CD4-positive, alpha-beta T cell treated with Interleukin-15 for 1 hour (primary cell): ENCODE measurements at regions not wholly inside any gene's neighbourhood (a gene's known extent, or its start where the extent isn't known, plus 50 kb on each side); places are given as distances from the start of the nearest gene placed in this dataset.
"Not testable (repeated sequence)": the region's sequence is repeated elsewhere in the genome, so short reads cannot be mapped to it uniquely, and the experiment has no call there.

Experiments
- DNase-seq: peaks from one replicate; pipeline ENCODE4 v3.0.0-alpha.2; 2020

DNA sequence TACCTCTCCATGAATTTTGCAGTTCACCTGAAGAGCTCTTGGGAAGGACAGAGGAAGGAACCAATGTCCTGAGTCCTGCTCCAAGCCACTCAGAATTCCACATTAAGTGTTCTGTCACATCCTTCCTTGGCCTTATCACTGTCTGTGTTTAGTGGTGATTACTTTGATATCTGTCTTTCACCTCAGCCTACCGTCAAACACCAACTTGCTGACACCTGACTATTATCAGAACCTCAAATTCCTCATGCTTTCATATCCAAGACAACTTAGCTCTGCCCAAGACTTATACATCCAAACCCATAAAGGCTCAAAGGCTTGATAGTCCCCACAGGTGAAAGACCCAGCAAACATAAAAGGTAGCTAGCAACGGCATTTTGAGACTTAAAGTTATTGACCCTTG is 280.0 kb downstream of the MEX3B start:
- DNase-seq = no peak

DNA sequence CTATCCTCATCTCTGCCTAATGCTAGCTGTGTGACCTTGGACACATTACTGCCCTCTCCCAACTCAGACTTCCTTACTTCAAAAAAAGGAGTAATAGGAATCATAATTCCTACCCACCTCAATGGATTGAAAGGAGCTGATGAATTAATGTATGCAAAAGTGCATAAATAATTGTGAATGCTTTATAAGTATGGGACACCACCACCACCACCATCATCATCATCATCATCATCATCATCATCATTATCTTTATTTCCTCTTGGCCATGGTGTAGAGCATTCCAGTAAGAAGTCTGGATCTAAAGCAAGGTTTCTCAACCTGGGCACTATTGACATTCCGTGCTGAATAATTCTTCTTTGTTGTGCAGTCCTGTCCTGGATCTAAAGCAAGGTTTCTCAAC is 282.5 kb downstream of the MEX3B start:
- DNase-seq = no peak

DNA sequence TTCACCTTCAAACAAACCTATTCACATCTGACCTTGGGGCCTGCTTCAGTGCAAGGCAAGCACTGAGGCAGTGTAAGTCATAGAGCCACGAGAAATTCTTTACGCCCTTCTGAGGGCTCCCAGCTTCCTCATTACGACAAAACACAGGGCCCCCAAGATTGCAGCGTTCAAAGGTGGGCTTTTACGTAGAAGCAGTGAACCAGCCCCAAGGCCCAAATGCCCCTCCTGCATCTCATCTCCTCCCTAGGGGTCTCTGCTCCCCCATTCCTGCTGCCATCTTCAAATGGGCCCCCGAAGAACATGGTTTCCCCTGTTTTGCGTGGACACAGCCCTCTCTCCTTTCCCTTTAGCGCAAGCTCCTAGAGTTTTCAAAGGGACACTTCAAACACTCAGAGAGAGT is 285.1 kb downstream of the MEX3B start:
- no peak for DNase-seq

DNA sequence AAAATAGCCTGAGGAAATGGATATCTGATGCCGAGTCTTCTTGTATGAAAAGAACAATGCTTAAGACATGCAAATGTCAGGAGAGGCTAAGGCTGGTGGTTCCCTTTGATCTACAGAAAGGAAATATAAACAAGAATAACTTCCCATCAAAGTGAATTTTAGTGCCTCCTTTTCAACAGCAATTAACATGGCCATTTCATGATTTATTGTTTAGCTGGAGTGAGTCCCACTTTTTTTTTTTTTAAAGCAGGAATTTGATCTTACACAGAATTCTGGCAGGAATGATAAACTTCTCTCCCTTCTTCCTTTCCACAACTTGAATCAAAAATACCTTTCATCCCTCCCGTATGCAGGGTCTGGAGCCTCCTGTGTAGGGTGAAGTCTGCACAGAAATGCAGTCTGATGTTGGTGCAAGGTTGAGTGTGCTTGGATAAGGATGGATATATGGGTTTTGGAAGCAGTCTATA is 287.0 kb downstream of the MEX3B start:
- DNase-seq = no peak

DNA sequence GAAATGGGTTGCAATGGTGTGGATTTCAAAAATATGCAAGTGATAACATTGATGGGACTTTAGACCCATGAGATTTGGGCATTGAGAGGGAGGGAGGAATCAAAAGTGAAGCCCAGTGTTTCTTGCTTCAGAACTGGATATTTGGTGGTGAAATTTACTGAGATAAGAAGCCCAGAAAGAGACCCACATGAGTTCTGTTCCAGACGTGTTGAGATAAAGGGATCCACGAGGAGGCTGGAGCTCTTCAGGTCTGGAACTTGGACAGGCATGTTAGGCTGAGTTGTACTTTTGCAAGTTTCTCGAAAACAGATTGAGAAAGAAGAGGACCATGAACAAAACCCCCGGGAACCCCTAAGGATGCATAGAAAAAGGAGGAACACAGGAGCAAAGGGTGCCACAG is 290.2 kb downstream of the MEX3B start:
- DNase-seq = no peak

DNA sequence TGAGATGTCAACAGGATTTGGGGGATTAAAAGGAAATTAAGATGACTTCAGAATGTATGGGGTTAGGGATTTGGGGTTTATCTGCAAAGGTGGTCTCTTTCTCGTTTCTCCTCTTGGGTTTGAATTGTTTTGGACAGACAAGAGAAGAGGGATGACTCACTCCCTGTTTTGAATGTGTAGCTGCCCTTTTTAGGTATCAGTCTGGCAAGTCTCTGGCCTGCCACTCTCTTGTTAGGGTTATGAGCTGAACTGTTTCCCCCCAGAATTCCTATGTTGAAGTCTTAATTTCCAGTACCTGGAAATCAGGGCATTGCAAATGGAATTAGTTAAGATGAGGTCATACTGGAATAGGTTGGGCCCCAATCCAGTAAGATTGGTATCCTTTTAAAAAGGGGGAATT is 291.7 kb downstream of the MEX3B start:
- DNase-seq = no peak

DNA sequence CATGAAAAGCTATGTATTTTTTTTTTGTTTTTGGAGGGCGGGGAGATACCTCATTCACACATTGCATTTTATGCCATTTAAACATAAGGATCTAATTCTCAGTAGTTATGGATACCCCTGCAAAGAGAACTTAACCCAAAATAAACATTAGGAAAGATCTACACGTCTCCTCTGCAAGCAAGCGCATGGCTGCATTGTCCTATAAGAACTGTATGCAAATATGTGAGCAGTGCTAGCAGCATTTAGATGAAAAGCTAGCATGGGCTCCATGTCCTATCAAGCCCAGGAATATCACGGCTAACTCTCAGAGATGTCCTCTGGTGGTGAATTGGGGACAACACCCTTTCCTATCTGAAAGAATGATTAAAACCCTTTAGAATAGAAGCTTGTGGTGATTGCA is 292.8 kb downstream of the MEX3B start:
- DNase-seq = no peak

DNA sequence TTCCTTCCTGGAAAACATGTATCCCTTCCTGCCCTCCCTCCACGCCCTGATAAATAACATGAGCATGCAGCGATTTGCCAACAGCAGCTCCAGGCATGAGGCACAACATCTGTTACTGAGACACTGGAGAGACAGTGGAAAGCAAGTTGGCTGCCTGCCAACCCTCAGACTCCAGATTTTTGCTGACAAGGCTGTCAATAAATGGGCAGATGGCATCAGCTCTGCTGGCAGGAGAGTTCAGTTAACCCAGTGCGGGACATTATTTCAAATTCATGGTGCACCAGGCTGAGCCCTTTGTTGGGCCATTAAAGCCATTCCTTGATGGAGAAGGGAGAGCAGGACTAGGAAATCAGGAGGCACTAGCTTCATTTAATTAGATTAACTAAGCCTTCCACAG is 293.3 kb downstream of the MEX3B start:
- no peak for DNase-seq

DNA sequence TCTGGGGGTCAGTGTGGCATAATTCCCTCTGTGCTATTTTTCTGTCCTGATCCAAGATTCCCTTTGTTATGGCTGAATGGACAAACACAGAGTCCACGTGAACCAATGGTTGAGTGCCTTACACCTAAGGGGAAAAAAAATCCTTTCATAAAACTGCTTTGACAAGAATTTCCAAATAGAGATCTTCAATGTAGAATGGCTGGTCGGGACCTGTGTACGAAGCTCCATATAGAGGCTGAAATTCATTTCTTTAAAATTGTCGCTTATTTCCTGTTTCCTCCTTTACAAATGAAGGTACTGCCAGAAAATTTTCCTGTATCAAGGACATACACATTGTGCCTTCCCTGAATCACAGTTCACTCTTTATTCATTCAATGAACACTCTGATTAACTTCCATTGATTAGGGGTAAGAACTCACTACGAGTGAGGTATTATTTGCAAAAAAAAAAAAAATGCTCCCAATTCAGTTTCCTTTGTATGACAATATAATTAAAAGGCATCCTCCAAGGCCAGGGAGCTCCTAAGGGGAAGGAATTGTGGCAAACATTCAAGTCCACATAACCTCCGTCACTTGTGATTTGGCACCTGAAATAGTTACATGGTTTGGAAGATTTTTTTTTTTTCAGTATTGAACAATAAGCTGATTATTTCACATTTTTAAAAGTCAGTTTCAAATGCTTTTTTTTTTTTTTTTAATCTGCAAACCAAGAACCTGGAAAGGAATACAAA is 293.8 kb downstream of the MEX3B start:
- DNase-seq = no peak

DNA sequence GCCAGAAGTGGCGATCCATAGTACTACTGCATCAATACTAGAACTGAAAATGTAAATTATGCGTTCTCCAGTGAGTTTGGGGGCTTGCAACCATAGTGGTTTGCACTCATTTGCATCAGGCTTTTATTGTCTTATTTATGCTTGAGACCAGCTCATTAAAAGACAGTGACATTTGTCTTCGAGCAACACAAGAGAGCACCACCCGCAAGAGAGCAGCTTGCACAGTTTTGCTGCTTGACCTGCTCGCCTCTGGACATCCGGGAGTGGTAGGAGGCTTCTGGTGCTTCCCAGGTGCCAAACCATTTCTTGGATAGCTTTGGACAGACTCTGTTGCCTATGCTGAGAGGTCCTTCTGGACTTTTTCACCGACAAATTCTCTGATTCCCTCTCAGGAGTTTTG is 294.6 kb downstream of the MEX3B start:
- no peak for DNase-seq

DNA sequence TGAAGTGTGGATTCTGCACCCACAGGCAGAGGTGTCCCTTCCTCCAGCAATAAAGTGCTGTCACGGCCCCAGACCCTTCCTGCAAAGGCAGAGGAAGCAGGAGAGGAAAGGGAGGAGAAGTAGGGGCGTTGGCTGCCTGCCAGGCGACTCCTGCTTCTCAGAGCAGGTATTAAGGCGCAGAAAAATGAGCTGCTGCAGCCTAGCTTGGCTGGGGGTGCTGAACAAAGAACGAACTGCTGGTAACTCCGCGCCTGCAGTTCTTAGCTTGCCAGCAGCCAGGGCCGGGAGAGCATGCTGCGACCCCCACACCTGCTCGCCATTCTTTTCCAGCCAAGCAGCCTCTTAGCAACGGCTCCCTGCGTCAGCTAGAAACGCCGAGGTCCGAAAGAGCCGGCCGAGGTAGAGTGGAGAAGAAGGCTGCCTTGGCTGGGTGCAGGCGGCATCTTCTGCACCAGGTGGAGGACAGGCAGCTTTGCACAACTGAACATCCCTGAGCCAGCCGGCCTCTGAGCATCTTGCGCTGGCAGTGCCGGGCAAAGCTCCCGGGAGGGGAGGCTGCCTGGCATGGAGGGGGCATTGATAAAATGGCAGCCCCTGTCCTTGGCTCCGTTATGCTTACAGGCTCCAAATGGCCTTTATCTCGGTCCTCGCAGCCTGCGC is 296.0 kb downstream of the MEX3B start:
- no peak for DNase-seq

DNA sequence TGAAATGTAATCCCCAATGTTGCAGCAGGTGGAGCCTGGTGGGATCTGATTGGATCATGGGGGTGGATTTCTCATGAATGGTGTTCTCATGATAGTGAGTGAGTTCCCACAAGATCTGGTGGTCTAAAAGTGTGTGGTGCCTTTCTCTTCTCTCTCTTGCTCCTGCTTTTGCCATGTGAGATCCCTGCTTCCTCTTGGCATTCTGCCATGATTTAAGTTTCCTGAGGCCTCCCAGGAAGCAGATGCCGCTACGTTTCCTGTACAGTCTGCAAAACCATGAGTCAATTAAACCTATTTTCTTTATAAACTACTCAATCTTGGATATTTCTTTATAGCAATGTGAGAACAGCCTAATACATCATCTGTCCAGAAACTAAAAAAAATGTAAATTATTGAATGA is 298.3 kb downstream of the MEX3B start:
- DNase-seq = no peak

DNA sequence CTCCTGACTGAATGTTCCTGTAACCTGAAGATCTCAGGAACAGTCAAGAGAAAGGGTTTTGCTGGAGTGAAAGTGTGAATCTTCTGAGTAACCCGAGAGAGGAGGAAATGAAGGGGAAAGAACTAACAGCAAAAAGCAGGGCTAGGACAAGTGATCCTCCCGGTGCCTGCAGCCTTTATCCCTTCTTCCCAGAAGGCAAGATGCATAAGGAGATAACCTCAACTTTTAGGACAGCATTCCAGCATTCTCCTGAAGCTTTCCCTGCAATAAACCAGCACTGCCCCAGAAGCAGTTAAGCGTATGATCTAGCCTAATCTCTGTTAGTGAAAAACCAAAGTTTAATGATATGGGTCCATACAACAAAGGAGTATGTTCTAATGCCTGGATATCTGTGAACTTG is 298.8 kb downstream of the MEX3B start:
- no peak for DNase-seq

DNA sequence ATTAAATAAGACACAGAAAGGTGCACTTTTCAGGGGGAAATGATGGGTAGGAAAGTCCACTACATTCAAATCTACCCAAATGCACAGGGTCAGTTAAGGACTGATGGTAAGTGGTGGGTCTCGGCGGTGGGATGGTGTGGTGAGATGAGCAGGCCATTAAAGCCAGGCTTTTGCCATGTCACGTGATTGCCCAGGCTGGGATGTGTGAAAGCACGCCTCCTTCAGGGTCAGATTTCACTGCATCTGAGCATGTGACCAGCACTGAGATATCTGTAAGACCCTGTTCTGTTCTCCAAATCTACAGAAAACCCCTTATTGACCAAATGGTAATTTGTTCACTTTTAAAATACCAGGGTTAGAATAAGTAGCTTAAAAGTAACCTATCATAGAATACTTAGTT is 301.5 kb downstream of the MEX3B start:
- DNase-seq = no peak

DNA sequence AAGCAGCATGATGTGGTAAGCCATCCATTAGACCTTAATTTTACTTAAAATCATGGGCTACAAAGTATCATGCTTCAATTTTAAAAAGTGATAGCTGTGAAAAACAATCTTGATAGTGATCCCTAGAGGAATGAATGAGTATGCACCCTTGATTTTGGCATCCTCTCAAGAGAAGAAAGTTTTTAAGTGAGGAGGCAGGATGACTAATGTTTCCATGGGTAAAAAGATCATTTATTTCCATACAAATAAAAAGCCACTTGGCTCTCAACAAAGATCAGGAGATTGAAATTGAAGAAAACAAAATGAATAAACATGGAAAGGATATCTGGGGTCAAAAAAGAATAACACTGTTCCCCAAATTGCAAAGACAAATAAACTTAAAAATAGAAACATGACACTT is 305.4 kb downstream of the MEX3B start:
- DNase-seq = no peak

DNA sequence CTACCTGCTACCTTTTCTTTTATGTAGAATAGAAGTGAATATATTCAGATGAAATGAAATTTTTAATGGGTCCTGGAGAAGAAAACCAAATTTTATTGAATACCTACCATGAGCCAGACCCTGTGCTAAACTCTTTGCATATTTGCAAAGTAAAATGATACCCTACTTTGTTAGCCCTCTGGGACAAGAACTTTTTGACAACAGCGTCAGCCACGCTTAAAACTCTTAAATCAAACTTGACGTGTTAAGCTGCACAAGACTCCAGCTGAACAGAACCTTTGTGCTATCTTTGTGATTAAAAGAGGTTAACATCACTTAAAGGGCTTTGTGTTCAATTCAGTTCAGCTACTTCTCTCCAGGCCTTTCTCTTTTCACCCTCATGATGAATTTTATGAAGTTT is 316.5 kb downstream of the MEX3B start:
- no peak for DNase-seq

DNA sequence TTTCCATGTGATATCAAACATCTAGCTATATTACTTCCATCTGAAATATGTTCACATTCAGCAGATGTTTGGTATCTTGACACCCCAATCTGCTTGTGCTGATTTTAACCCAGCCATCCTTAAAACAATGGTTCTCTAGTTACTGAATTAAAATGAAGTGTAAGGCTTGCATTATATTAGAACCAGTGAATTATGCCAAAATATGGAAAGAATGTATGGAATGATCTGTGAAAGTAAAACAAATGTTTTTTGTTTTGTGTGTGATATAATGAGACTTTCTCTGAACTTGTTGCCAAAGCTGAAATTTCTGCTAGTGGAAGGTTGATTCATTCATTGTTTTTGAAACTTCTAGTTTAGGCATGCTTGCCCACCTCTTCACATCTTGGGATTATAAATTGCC is 317.1 kb downstream of the MEX3B start:
- no peak for DNase-seq

DNA sequence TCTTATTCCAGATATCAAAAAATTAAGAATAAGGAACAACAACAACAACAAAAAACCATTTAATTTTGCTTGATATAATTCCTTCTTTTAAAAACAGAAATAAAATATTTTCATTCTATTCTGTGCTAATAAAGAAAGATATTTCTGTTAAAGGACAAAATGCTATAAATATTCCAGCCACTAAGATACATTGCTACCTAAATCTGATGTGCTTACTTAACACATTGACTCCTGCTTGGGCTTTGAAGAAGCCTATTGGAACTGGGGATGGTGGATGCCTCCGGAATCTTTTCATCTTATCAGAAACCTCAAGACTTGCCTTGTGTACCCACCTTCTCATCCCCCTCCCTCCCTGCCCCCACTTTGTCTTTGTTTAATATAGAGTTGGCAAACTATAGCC is 320.2 kb downstream of the MEX3B start:
- DNase-seq = no peak

DNA sequence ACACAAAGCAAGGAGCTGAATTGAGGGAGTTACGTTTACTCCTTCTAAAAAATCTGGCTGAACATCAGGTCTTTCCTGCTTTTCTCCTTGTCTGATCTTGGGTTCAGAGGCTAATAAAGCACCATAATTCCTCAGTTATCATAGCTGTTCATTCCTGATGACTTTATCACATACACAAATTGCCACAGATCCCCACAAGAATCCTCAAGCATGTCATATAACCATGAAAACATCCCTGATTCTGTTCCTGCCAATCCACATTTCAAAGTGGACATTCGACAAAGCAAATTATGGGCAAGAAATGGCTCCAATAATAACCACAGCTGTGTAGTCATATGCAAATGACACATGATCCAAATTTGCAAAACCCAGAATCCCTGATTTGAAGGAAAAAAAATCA is 321.3 kb downstream of the MEX3B start:
- DNase-seq = no peak

DNA sequence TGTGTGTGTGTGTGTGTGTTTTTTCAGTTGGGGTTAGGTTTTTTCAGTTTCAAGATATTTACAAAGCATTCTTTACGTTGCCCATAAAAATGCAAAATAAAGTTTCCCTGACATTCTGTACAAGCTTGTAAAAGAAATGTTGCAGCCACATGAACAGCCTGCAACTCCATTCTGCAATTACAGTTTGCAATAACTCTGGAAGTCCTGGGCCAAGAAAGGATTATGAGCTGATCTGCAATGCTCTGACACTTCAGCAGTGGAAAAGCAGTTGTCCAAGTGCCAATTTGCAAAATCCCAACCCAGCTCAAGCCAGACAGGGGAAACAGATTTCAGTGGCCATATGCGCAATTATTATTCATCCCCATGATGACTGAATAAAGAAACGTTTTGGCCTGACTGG is 322.1 kb downstream of the MEX3B start:
- no peak for DNase-seq

DNA sequence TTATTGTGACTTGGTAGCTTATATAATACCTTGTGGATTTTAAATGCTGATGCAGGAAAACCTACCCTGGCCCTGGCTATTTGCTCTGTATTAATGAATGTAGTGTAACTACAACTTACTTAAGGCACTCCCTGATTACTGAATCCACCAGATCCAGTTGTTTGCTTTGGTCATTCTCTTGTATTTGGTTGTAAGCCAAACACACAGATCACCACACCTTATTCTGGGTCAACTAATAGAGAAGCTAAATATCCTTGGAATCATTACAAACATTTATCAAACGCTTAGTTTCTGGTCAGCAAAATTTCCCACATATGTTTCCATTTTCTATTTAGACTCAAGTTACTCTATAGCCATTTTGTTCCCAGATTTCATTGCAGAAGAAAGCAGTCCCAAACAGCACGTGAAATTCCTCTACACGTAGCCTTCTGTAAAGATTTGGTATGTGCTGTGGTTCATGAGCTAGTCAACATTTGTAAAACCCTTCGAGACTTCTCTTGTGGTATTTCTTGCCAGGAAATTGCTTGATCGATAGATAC is 322.6 kb downstream of the MEX3B start:
- no peak for DNase-seq

DNA sequence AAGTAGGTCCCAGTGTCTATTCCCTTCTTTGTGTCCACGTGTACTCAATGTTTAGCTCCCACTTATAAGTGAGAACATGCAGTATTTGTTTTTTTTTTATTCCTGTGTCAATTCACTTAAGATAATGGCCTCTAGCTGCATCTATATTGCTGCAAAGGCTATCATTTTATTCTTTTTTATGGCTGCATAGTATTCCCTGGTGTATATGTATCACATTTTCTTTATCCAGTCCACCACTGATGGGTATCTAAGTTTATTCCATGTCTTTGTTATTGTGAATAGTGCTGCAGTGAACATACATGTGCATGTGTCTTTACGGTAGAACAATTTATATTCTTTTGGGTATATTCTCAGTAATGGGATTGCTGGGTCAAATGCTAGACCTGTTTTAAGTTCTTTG is 329.4 kb downstream of the MEX3B start:
- not testable (repeated sequence) for DNase-seq

DNA sequence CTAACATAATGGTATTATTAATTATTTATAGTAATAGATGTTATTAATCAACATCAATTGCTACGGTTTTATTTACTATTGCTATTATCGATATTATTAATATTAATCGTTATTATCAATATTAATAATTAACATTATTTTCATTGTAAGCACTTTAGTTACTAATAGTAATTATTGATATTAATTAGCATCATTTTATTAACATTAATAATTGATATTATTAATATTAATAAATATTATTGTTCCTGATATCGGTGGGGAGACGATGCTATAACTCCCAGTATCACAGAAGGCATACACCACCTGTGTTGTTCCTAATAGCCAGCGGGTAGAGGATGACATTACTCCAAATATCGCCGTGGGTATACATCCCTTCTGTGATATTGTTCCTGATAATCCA is 335.5 kb downstream of the MEX3B start:
- DNase-seq = no peak

DNA sequence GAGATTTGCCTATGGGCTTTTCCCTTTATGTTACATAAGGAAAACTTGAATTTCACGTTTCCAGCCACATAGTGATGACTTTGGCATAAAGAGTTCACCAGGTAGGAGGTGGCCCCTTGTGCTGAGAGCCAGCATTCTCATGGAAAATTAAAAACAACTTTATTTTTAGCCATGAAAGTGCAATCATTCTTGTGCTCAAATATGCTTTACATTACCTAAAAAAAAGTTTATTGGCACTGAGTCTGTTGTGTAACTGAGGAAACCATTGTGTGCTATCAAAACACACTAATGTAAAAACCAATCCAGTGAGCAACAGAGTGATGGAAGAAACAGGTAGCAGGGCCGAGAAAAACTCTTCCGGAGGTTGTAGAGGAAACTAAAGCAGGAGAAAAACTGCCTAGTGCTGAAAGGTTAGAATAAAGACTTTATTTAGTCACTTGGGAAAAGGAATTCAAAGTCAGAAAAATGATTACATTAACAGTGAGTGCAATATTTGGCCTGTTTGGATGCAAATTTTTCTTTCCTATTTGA is 332.9 kb upstream of the TMC3 start:
- not testable (repeated sequence) for DNase-seq
